HG03045 (cell line): ENCODE measurements at regions not wholly inside any gene's neighbourhood (a gene's known extent, or its start where the extent isn't known, plus 50 kb on each side); places are given as distances from the start of the nearest gene placed in this dataset.
"Not testable (repeated sequence)": the region's sequence is repeated elsewhere in the genome, so short reads cannot be mapped to it uniquely, and the experiment has no call there.

ENCODE experiments used
- ATAC-seq: cut with Tn5 transposase; IDR thresholded peaks from one replicate; pipeline ENCODE4 v1.9.1; 2021; ENCODE audit warnings: mild to moderate bottlenecking, moderate library complexity; ENCODE audit not compliant: unreplicated experiment

GRCh38 chr6:167707686-167708500 lies 118.8 kb upstream of the AFDN start:
- no peak for ATAC-seq

- no peak for ATAC-seq
These were observed 118.1 kb upstream of the AFDN start for GRCh38 chr6:167708501-167709094.

GRCh38 chr6:167709196-167709595 lies 117.5 kb upstream of the AFDN start:
- no peak for ATAC-seq

GRCh38 chr6:167709776-167710336 lies 116.9 kb upstream of the AFDN start:
- ATAC-seq: not testable (repeated sequence)

- ATAC-seq: no peak
These were observed 116.3 kb upstream of the AFDN start for GRCh38 chr6:167710363-167710920.

- no peak for ATAC-seq
These were observed 115.5 kb upstream of the AFDN start for GRCh38 chr6:167711211-167711610.

- no peak for ATAC-seq
These were observed 114.7 kb upstream of the AFDN start for GRCh38 chr6:167711768-167712730.

GRCh38 chr6:167712731-167713475 lies 113.8 kb upstream of the AFDN start:
- ATAC-seq: no peak

- ATAC-seq: no peak
These were observed 112.6 kb upstream of the AFDN start for GRCh38 chr6:167714152-167714551.

- no peak for ATAC-seq
These were observed 109.3 kb upstream of the AFDN start for GRCh38 chr6:167717455-167717854.

- no peak for ATAC-seq
These were observed 108.8 kb upstream of the AFDN start for GRCh38 chr6:167717867-167718266.

- no peak for ATAC-seq
These were observed 106.8 kb upstream of the AFDN start for GRCh38 chr6:167719920-167720319.

- ATAC-seq: no peak
These were observed 106.0 kb upstream of the AFDN start for GRCh38 chr6:167720456-167721285.

GRCh38 chr6:167721291-167721690 lies 105.4 kb upstream of the AFDN start:
- no peak for ATAC-seq

- ATAC-seq: no peak
These were observed 103.9 kb upstream of the AFDN start for GRCh38 chr6:167722634-167723309.

GRCh38 chr6:167726043-167726621 lies 100.6 kb upstream of the AFDN start:
- no peak for ATAC-seq

- ATAC-seq: no peak
These were observed 96.3 kb upstream of the AFDN start for GRCh38 chr6:167730441-167730840.

GRCh38 chr6:167731216-167731615 lies 95.5 kb upstream of the AFDN start:
- no peak for ATAC-seq
